OCI-LY7 (cell line): ENCODE measurements at regions not wholly inside any gene's neighbourhood (a gene's known extent, or its start where the extent isn't known, plus 50 kb on each side); places are given as distances from the start of the nearest gene placed in this dataset.

Source experiments
- EZH2phosphoT487 ChIP-seq: fragments of 200-600 bp; sonication (generic); IDR thresholded peaks from 2 replicates; pipeline ENCODE4 v1.6.1; 2018; ENCODE audit warnings: low read depth, borderline replicate concordance, mild to moderate bottlenecking, mixed run types, antibody characterized with exemption, low read length, moderate library complexity, mixed read lengths
- TF ChIP-seq, protein P1 (sequence below): fragments of 200-600 bp; sonication (generic); conservative IDR thresholded peaks from 2 replicates; pipeline ENCODE4 v1.5.1; 2014; ENCODE audit warnings: mild to moderate bottlenecking, antibody characterized with exemption, low read length, moderate library complexity, mixed read lengths

DNA sequence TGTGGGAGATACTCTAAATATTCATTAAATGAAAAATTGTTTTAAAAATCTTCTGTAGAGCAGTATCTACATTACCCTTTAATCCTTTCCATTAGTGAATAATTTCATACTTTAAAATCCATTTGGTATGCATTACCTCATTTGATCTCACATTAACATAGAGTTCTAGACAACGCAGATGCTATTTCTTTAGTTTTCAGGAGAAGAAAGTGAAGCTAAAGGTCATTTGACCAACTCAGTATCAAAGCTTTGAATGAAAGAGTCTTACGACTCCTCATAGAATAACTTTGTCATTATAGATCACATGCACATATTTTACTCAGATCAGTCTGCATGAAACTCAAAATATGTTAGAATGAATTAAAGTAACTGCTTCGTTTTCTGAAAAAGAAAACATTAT lies 460.2 kb downstream of the DNAJB9 start:
- TF ChIP-seq, protein P1, sequence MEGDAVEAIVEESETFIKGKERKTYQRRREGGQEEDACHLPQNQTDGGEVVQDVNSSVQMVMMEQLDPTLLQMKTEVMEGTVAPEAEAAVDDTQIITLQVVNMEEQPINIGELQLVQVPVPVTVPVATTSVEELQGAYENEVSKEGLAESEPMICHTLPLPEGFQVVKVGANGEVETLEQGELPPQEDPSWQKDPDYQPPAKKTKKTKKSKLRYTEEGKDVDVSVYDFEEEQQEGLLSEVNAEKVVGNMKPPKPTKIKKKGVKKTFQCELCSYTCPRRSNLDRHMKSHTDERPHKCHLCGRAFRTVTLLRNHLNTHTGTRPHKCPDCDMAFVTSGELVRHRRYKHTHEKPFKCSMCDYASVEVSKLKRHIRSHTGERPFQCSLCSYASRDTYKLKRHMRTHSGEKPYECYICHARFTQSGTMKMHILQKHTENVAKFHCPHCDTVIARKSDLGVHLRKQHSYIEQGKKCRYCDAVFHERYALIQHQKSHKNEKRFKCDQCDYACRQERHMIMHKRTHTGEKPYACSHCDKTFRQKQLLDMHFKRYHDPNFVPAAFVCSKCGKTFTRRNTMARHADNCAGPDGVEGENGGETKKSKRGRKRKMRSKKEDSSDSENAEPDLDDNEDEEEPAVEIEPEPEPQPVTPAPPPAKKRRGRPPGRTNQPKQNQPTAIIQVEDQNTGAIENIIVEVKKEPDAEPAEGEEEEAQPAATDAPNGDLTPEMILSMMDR, result no peak
- TF ChIP-seq EZH2phosphoT487, result no peak
